Activated T-cell treated with anti-CD3 and anti-CD28 coated beads for 48 hours (primary cell): ENCODE measurements at regions not wholly inside any gene's neighbourhood (a gene's known extent, or its start where the extent isn't known, plus 50 kb on each side); places are given as distances from the start of the nearest gene placed in this dataset.

Source experiments
- DNase-seq: peaks from one replicate; pipeline ENCODE4 v3.0.0-alpha.2; 2020; ENCODE audit warnings: low read depth

DNA sequence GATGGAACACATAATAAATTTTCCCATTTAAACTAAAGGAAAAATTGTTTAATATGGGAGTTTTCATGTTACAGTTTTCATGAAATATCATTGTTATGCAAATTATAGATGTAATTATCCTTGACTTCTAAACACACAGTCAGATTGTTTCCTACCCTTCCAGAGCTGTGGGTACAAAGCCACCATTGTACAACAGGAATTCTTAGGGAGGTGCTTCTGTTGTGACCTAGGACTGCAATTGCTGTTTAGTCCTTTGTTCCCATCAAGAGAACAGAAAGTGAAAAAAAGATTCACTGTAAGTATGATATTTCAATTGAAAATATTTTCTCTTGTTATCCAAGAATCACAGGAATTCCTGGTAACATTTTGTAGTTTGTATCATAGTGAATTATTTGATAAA lies 455.3 kb upstream of the NAALADL2 start:
- DNase-seq, result no peak

DNA sequence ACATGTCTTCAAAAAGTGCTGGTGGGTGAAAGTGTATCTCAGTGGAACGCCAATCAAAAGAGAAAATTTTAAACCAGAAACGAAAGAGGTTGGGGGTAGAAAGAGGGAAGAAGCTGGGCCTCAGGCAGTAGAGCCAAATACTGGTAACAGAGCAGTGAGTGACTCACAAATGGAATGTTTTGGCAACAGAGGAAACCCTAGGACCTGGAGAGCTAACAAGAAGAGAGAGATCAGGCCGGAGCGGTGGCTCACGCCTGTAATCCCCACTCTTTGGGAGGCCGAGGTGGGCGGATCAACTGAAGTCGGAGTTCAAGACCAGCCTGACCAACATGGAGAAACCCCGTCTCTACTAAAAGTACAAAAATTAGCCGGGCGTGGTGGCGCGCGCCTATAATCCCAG lies 450.8 kb upstream of the NAALADL2 start:
- DNase-seq, result no peak

DNA sequence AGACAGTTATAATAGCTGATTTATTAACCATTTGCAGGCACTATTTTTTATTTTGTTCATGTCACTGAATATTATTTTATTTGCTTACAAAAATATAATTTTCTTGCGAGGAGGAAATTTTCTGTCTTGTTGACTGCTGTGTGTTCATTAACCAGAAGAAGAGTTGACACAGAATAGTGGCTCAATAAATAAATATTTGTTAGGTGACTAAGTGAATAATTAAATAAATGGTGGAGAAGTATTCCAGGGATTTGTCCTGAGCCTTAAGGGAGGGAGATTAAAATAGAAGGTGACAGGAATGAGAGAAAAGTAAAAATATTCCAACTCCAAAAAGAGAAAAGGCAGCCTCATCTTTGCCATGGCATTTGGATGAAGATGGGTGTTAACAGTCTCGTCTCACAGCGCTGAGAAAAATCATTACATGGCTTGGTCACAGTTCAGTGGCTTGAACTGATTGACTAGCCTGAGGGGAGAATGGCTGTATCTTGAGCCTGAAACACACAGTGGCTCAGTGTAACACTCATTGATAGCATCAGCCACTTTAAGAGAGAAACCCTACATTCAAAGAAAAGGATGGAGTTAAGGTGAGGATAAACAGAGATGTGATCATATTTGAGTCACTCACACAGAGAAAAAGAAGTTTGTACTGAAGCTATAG lies 449.9 kb upstream of the NAALADL2 start:
- DNase-seq, result no peak

DNA sequence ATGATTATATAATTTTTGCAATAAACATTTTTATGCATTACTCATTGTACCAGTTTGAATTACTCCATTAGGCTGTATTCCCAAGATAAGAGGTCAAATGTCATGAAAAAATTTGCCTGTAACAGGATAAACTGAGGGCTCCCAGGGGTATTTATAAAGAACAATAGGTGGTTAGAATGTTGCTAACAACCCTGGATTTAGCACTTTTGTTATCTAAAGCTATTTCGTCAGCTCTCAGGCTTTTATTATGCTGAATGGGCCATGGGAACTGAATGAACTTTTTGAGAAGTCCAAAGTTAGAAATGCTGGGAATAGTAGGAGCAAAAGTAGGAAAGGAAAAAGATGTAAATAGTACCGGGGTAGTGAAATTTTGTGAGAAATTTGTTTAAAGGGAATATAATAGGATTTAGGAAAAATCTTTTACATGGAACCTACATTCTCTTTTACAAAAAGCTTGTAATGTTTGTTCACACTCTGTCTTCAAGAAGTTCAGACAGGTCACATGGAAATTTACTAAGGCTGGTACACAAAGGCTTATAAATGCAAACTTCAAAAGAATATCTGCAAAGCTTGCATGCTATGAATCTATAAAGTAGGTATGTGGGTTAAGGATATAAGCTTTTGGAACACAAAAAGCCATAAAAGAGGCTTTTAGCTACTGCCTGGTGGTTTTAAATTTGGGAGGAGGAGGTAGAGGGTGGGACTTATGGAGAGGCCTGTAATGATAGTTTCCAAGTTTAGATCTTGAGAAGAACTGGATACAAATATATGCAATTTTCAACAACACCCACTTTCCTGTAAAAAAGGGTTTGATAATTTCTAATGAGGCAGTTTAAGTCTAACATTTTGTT lies 445.8 kb upstream of the NAALADL2 start:
- no peak for DNase-seq

DNA sequence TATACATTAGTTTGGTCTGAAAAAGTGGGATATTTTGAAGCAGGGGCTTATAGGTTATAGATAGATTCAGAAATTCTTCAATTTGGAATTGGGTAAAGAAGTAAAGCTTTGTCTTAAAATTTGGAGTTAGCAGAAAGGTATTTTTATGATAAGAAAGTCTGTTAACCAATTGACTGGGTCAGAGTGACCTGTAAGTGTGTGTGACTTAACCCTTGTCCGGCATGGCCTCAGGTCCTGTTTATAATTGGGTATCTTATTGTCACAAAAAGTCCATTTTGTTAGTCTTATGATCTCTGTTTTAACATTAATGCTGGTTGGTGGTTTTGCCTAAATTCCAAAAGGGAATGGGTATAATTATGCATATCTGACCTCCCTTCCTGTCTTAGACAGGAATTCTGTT lies 444.2 kb upstream of the NAALADL2 start:
- DNase-seq, result no peak

DNA sequence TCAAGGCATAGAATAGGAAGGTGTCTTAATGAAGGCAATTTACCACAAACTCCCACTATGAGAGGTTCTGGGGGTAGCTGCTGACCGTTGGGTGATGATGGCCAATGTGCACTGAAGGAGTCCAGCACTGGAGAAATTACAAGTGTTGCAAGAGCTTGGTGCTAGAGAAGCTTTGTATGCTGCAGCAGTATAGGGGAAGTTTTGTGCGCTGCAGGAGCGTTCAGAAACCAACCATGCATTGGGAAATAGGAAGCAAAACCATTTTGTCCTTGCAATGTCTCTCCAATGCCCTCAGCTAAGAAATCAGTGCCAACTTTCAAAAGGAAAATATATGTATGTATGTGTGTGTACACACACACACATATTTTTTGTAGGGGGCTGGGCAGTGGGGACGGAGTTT lies 441.6 kb upstream of the NAALADL2 start:
- no peak for DNase-seq

DNA sequence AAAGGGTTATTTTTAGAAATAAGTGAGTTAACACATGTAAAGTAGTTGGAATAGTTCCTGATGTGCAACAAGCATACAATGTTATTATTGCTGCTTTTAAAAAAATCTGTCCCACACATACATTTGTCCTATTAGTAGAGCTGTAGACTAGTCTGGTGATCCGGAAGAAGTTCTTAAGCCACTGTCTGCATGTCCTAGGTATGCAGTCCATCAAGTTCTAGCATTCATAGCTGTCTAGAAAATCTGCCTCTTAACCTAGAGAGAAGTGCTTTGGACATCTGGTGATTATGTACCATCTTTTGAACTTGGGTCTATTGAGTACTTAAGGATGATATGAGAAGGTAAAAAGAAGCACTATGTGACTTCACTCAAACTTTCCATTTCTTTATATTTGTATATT lies 439.9 kb upstream of the NAALADL2 start:
- DNase-seq, result no peak

DNA sequence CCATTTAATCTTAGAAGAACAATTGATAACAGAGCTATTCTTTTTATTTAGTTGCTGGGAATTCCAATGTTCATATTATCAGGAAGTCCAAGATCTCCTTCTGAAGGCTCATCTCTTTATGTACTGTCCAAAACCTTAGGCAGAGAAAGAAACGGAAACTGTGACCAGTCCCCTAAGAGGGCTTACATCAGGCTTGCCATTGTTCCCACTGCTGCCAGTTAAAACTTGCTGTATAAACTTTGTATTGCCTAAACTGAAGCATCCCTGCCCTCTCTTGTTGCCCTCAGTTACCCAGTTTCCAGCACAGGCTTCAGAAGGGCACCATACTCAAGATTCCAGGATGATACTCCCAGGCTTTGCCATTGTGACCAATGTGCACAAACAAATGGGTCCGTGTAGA lies 435.2 kb upstream of the NAALADL2 start:
- no peak for DNase-seq

DNA sequence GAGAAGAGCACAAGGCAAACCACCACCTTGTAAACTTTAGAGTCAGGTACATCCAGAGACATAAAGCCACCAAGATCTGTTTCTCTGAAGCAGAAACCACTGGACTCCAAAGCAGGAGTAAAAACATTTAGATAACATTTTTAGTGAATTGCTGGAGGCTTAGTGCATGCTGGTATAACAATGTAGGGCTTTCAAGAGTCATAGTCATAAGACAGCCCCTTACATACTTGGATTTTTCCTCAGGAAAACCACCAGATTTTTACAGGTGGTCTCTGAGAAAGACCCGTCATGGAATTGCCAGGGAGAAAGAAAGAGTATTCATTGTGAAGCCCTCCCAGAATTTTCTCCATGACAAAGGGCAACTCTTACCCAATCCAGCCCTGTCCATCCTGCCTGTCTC lies 434.5 kb upstream of the NAALADL2 start:
- no peak for DNase-seq

DNA sequence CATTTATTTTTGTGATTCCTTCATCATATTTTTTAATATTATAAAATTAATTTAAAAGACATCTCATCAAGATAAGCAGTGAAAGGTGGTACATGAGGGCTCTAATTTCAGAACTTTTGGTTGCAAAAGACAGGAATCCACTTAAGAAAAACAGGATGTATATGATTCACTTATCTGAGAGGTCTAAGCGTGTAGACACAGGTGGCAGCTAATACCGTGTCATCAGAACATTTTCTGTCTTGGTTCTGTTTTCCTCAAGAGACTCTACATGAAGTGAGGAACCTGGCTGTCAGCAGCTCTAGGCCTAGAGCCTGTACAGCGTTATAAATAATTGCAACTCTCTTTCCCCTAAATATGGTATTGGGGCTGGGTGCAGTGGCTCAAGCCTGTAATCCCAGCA lies 433.7 kb upstream of the NAALADL2 start:
- no peak for DNase-seq

DNA sequence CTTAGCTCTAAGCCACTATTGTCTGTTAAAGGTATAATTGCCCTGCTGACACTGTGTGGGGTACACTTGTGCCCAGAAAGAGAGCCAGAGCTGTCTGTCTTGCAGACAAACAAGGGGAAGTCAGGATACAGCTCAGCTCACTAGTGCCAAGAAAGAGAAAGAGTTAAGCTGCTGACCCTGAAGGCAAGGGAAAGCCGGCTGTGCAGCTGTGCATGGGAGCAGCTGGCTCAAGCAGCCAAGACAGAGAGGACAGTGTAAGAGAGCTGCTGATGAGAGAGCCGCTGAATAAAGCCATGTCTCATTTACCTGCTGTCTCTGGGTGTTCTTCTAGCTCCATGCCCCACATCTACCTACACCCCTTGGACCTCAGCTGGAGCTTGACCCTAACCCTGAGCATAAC lies 428.1 kb upstream of the NAALADL2 start:
- no peak for DNase-seq

DNA sequence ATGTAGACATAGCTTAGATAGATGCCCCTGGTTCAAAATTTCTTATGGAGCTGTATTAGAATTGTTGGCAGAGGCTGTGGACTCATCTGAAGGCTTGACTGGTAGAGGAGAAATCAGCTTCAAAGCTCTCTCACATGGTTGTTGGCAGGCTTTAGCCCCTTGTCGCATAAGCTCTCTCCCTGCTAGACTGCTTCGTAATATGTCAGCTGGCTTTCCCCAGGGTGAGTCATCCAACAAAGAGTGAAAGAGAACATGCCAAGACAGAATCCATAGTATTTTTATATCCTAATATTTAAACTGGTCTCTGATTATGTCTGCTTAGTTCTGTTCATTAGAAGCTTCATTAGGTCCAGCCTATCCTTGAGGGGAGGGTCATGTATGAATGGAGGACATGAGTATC lies 427.4 kb upstream of the NAALADL2 start:
- DNase-seq, result no peak

DNA sequence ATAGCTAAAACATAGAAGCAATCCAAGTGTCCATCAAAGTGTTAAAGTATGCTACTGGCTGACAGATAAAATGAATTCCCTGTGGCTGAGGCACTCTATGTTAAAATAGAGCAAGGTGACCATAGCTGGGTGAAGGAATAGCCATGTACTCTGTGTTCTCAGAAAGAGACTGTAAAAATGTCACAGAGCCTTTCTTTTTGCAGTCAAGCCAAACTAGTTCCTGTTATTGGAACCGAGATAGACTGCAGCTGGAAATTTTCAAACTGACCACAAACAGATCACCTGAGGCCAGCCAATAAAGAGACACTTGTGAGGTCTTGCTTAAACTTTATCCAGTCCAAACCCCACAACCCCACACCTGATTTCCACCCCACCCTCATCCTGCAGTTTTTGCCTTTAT lies 422.8 kb upstream of the NAALADL2 start:
- no peak for DNase-seq

DNA sequence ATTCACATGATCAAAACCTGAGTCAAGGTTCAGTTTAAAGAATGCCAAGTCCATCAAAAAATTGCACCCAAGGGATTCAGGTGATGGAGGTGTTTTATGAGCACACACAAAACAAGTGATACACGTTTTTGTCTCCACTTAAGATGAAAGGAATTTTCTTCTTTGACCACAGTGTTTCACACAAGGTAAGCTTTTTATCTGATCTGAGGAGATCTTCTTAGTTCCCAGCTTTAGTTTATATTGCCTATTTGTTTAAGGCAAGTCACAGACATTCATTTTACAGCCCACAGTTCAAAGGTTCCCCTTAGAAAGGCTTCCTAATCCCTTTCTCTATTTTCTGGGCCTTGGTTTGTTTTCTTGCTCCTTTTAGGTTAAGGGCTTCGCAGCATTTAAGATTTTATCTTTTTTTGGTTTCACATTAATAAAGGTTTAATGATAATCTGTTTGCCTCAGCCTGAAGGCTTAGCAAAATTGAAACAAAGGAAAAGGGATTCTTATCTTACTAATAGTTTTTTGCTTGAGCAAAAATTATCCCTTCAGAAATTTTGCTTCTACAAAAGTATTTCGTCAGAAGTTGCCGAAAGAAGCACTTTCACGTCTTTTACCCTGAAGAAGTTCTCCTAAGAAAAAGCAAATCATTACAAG lies 420.5 kb upstream of the NAALADL2 start:
- no peak for DNase-seq

DNA sequence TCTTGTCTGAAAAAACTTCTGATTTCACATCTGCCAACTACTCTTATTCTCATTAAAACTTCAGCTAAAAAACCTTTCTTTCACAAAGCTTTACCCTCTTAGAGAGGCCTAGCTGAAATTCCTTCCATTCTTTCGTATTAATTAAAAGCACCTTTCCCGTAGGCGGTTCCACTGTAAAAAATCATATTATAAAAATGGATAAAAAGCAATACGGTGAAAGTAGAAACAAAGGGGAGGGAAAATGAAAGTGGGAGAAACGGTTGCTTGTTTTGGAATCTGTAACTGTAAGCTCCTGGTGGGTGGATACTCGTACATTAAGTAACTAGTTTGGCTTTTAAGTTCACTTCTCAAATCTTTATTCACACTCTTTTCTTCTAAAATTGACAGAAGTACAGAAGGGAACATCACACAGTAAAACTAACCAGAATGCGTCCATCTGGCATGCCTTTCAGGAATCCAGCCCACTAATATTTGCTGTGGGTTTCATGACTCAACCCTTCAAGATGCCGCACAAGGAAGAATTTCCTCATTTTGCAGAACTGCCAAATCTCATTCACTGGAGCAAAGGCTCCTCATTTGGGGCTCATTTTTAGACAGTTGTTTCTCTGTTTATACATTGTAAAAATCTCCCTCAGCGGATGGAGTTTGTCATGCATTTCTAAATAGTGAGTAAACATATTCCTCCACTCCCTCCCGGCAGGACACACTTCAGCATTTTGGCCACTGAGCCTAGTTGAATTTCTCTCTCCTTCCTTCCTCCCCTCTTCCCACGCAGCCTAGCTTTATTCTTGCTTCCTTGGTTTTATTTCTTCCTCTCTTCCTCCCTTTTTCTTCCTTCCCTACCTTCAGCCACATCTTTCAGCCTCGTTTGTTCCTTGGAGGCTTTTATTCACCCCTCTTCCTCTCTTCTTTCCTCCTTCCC lies 419.5 kb upstream of the NAALADL2 start:
- no peak for DNase-seq

DNA sequence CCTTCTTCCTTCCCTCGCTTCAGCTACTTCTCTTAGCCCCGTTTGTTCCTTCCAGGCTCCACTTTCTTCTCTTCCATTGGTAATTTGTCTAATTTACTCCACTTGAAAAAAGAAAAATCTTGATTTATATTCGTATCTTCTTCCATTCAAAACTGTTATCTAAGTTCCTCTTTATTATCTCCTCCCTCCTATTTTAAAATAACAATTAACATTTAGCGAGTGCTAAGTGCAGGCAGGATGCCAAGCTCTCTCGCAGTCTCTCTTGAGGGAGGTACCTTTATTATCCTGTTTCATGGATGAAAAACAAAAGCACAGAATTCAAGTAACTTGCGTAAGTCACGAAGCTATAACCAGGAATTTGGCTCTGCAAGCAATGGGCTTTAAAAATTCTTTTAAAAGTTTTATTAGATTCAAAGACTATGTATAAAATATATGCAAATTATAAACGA lies 418.9 kb upstream of the NAALADL2 start:
- no peak for DNase-seq

DNA sequence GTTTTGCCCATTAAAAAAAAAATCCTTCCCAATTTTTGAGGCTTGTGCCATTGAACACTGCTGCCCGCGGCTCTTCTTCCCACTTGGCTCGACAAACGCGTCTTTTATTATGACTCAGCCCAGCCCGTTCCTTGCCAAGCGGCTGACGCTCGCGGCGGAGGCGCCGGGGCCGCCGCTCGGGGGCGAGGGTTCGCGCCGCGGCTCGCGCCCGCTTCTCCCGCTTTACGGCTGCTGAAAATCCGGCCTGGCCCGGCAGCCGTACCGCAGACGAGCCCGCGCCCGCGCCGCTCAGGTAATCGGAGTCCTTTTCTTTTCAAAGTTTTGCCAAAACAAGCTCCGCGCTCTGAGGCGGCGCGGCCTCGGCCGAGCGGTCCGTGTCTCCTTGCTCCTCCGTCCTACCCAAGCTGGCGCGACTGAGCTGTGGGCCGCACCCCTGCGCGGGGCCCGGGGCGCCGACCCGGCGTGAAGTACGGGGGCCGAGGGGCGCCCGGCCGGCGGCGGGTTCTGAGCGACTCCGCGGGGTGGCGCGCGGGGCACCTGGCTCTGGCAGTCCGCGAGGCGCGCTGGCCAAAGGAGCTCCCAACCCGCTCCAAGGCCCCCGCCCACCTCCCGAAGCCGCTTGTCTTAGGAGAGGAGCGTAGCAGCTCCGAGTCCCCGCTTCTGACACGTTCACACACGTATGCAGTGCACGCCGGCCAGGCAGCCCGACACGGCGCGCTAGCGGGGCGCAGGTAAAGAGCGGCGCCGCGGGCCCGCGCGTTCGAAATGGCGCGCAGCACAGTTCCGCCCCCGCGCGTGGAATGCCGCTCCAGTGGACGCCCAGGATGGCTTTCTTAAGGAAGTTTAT lies 418.2 kb upstream of the NAALADL2 start:
- peak; percentile 70 for DNase-seq

DNA sequence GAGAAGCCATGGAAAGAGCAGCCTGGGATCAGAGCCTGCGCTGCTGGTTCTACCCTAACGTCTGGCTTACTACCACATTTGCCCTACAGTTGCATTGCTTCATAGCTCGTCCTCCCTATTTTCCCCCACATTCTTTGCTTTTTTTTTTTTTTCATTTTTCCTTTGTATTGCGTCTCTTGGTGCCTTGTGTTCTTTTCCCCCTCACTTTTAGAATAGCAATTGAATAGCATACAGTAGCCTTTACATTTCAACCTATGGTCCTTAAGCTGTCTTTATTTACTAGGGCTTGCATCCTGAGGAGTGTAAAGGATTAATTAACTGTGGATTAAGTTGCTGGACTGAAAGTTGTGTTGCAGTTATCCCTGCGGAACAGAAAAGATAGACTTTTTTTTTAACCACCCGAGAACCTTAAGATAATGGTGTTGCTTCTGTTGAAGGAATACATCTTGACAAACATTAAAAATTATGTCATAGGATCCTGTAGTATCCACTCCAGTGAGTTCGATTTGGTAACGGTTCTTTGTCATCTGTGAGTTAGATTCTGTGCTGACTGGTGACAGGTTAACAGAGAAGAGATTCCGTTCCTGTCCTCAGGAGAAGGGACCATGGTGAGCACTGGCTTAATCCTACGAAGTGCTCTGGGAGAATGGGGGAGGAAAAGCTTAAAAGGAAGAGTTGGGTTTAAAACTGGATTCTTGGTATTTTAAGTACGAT lies 417.4 kb upstream of the NAALADL2 start:
- DNase-seq, result no peak

DNA sequence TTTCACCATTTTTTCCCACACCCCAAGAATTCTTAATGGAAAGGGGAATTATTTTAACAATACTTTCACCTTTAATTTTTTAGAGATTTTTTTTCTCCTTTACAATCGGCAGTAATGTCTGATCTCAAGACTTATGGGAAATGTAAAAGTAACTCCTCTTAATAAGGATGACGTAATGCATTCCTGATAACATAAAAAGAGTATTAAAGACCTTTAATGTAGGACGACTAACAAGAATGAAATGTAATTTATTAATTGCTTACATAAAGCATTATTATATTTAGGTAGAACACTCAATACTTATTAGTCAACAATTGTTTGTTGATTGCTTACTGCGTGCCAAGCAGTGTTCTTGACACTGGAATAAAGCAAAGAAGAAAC lies 416.8 kb upstream of the NAALADL2 start:
- DNase-seq, result no peak

DNA sequence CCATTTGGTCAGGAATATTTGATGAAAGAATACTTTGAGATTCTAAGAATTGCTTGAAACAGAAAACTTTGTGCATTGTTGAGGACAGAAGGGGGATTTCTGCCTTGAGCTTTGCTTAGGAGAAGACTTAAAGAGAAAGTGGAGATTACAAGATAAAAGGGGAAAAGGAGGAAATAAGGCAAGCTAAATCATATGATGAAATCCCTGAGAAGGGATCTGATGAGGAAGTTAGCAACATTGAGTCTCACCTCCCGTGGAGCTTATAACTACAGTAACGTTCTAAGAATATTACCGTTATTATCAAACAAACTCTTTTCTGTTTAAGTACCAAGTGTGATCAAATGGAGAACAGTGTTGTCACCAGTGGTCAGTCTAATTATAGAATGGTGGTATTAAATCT lies 414.7 kb upstream of the NAALADL2 start:
- DNase-seq, result no peak

DNA sequence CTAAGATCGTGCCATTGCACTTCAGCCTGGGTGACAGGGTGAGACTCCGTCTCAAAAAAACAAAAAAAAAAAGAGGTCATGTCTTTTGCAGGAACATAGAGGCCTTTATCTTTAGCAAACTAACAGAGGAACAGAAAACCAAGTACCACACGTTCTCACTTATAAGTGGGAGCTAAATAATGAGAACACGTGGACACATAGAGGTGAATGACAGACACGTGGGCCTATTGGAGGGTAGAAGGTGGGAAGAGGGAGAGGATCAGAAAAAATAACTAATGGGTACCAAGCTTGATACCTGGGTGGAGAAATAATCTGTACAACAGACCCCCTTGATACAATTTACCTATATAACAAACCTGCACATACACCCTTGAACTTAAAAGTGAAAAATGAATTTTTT lies 401.4 kb upstream of the NAALADL2 start:
- DNase-seq, result no peak
